SK-N-DZ (cell line): ENCODE measurements at regions not wholly inside any gene's neighbourhood (a gene's known extent, or its start where the extent isn't known, plus 50 kb on each side); places are given as distances from the start of the nearest gene placed in this dataset.

Experiments used
- DNase-seq: peaks from one replicate; pipeline ENCODE4 v3.0.0-alpha.2; 2015; ENCODE audit warnings: low spot score

GRCh38 chr22:49483281-49483870, 344.3 kb downstream of the BRD1 start:
- no peak for DNase-seq

DNA sequence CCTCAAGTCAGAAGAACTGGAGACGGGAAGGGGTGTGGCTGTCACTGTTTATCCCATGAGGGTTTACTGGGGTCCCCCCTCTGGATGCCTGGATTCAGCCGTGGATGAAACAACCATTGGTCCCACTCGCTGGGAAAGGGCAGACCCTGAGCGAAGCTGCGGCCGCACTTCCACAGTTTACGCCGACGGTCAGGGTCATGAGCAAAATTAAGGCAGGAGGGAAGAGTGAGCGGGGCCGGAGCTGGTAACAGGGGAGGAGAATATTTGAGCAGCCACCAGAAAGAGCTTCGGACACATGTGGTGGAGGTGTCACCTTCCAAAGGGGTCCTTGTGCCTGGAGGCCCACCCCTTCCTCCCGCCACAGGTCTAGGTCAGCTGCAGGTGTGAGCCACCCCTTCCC, 344.9 kb downstream of the BRD1 start:
- no peak for DNase-seq

- DNase-seq, result no peak
Observed at GRCh38 chr22:49481659-49482399, 345.8 kb downstream of the BRD1 start.

DNA sequence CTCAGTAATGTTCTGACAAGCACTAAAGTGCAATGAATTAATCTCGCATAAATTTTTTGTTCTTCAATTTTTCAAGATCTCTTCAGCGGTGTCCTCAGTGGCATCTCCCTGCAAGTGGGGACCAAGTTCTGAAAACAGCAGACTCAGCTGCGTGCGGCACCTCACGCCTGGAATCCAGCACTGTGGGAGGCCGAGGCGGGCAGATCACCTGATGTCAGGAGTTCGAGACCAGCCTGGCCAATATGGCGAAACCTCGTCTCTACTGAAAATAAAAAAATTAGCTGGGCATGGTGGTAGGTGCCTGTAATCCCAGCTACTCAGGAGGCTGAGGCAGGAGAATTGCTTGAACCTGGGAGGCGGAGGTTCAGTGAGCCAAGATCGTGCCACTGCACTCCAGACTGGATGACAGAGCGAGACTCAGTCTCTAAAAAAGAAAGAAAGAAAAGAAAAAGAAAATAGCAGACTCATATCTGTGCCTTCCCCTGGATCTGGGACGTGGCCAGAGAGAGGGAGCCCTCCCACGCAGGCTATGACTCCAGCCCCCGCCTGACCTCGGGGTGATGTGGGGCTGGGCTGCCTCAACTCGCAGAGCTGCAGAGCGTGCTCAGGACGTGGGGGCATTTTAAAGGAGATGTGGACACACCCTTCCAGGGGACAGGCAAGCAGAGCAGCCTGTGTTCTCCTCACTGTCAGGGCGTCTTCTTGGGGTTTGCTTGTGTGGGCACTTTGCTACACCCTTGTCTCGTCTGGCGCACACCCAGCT, 346.6 kb downstream of the BRD1 start:
- no peak for DNase-seq

DNA sequence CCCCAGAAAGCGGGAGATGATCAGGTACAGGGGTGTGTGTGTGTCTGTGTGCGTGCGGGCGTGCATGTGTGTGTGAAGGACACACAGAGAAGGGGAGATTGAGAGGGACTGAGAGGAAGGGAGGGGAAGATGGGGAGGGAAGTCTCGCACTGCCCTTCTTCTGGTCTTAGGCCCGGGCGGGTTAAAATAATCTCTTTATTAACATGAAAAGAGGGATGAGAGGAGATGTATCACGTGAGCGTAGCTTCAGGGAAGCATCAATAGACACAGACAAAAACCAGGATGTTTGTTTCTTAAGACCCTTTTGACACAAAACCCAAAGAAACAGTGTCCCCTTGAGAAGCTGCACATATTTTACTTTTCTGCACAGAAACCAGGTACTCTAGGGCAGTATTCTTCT, 347.3 kb downstream of the BRD1 start:
- no peak for DNase-seq

DNA sequence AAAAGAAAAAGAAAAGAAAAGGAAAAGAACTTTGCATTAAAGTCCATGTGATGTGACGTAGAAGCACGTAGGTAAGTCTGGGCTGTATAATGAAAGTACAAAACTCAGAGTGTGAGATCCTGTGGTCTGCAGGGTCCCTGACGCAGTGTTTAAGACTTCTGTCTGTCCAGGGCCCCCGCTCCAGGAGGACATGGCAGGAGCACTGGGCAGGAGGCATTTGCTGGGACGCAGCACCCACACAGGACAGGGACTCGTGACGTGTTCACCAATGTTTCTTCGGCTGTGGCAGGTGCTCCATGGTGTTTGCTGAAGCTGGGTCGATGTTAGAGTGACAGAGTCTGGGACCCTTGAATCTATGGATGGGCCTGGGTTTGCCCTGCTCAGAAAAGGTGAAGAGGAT, 348.1 kb downstream of the BRD1 start:
- DNase-seq, result no peak

DNA sequence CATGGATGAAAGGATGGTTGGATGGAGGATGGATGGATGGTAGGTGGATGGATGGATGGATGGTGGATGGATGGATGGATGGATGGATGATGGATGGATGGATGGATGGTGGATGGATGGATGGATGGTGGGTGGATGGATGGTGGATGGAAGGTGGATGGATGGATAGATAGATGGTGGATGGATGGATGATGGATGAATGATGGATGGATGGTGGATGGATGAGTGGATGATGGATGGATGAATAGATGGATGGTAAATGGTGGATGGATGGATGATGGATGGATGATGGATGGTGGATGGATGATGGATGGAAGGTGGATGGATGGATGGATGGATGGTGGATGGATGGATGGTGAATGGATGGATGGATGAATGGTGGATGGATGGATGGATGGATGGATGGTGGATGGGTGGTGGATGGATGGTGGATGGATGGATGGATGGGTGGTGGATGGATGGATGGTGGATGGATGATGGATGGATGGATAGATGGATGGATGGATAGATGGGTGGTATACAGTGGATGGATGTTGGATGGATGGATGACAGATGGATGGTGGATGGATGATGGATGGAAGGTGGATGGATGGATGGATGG, 350.8 kb downstream of the BRD1 start:
- no peak for DNase-seq

GRCh38 chr22:49476176-49476575, 351.5 kb downstream of the BRD1 start:
- DNase-seq, result no peak

GRCh38 chr22:49475253-49475652, 352.4 kb downstream of the BRD1 start:
- no peak for DNase-seq

- no peak for DNase-seq
Observed at GRCh38 chr22:49473286-49473685, 354.4 kb downstream of the BRD1 start.

DNA sequence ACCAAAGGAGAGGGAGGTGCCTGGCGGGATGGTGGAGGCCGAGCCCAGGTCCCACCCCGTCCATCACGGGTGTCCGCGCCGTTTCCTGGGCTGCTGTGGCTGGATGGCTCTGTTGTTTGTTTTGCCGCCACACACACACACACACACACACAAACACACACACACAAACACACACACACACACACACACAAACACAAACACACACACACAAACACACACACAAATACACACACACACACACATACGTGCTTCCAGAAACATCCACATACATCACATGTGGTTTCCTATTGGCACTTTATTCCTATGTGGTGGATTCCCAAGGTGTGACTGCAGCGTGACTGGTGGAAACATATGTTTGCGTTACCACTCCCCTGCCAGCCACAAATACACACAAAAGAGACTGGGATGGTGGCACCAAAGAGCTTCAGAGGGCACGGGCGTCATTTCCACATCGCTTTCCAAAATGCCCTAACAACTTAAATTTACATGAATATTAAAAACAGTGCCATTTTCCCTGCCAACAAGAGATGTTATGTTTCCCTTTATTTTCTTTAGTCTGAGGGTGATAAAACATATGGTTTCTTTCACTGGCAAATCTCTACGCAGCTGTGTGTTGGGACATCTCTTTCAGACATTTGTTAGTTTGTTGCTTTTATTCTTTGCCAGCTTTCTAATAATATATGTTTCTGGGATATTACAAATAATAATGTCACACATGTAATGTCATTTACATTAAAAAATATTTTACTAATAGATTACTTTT, 356.8 kb downstream of the BRD1 start:
- DNase-seq, result no peak

DNA sequence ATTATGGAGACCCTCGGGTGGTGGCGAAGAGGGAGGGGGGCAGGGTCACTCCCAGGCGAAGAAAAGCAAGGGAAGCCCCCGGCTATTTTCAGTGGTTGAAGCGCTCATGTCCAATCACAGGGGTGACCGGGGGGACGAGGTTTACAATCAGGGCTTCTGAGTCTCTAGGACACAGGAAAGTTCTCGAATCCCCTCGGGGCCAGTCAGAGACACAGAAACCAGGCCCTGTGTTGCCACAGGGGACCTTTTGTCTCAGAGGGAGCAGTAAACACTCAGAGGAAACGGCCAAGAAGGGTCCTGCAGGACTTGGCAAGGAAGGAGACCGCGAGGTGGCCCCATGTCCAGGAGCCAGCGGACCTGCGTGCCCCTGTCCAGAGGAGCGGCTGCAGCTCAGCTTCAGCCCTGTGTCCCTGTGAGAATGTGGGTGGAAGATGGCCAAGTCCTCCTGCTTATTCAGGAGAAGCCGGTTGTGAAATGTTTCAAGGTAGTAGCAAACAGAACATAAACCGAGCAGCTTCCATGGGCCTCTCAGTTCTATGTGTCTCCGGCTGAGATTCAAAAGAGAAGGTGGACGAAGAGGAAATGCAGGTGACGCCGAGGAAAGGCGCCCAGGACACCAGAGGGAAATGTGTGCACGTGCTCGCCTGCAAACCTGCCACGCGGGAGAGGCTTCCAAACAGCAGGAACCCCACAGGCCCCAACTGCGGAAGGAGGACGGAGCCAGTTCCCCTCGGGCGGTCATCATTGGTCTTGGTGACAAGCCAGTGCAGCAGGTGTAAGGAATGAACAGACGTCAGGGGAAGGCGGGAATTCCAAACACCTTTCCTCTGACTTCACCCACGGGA, 357.6 kb downstream of the BRD1 start:
- DNase-seq, result no peak

DNA sequence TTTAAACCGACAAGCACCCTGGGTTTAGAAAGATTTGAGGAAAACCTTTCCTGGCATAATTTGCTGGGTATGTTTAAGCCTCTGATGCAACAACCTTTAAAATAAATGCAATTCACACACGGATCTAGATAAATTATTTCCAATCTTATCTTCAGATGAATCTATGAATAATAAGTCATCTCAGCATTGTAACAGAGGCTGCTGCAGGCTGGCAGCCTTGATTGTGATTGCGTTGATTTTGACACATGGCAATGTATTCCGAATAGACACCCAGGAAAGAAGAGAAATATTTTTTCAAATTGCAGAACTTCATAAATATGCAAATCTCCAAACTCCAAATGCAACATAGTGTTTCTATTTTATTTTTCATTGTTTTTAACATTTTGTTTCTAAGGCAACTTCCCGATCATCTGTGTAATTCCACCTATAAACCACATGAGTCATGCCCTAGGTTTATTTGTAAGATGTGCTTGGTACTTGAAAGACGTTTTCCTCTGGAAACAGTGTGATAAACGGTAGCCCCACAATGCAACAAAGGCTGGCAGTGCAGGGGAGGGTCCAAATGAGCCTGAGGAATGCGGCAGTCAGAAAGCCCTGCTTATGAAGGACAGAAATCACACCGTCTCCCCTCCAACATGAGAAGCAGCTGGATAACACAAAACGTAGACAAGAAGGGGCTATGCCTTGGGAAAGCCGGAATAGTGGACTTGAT, 359.0 kb downstream of the BRD1 start:
- no peak for DNase-seq

GRCh38 chr22:49466878-49467595, 360.6 kb downstream of the BRD1 start:
- no peak for DNase-seq

DNA sequence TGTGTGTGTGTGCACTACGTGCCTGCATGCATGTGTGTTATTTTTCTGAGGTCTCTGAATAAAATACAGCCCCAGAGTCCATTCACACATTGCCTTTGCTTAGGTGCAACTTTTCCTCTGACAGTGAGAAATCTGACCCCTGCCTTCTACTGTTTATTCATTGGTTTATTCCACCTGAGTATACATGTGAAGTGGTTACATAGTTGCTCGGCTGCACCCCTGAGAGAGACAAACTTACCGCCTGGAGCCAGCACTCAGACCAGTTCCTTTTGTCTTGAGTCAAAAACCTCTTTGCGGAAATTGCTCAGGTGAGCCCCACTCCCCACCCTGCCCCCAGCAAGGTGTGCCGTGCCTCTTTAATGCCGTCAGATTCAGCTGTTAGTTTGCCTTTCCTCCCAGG, 363.6 kb downstream of the BRD1 start:
- no peak for DNase-seq

DNA sequence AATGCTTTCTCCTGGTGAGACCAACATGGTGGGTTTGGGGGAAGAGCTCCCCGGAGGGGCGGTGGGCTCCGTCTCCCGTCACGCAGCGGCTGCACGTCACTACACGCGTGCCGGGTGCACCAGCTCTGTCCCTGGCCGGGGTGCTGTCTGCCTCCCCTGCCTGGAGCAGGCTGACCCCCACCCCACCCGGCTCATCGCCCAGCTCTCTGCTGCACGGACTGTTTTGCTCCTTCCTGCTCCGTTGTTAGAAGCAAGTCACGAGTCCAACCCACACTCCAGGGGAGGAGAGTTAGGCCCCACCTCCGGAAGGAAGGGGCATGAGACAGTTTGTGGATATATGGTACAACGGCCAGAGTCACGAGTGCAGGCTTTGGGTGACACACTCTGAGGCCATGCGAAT, 364.9 kb downstream of the BRD1 start:
- no peak for DNase-seq

- no peak for DNase-seq
Observed at GRCh38 chr22:49462291-49462690, 365.4 kb downstream of the BRD1 start.

DNA sequence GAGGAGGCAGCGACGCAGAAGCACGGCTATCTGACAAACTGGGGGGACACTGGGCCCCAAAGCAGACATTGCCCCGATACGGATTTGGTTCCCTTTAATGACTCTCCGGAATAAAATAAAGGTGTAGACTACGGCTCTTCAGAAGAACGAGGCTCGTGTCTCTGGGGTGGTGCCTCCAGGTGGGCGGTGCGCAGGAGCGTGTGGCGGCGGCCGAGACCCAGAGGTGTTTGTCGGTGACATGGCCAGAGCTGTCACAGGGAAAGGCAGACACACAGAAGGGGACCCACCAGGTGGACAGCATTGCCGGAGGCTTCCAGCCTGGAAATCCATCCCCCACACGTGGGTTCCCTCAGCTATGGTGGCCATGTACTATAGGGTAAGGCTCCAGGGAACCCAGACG, 366.0 kb downstream of the BRD1 start:
- no peak for DNase-seq

GRCh38 chr22:49460592-49461281, 366.9 kb downstream of the BRD1 start:
- no peak for DNase-seq
